NCI-H1417 (cell line): ENCODE measurements at regions not wholly inside any gene's neighbourhood (a gene's known extent, or its start where the extent isn't known, plus 50 kb on each side); places are given as distances from the start of the nearest gene placed in this dataset.
A peak's percentile ranks its signal among the peaks of the same experiment; 100 is the strongest.
"Not testable (repeated sequence)": the region's sequence is repeated elsewhere in the genome, so short reads cannot be mapped to it uniquely, and the experiment has no call there.

ENCODE experiments used
- DNase-seq, 3 experiments: peaks; one replicate each; lab custom pipeline; 2025; lab: John Stamatoyannopoulos, UW

- no peak for DNase-seq
Measured at GRCh38 chr6:96743496-96743895, 93.8 kb downstream of the GPR63 start.

- DNase-seq, result peak in 1 of 3 experiments; percentile 47
Measured at GRCh38 chr6:96742702-96743101, 94.6 kb downstream of the GPR63 start.

- no peak for DNase-seq
Measured at GRCh38 chr6:96735332-96735731, 101.9 kb downstream of the GPR63 start.

GRCh38 chr6:96727144-96727543 is 110.1 kb downstream of the GPR63 start:
- no peak for DNase-seq

GRCh38 chr6:96725296-96725695 is 112.0 kb downstream of the GPR63 start:
- no peak for DNase-seq

DNA sequence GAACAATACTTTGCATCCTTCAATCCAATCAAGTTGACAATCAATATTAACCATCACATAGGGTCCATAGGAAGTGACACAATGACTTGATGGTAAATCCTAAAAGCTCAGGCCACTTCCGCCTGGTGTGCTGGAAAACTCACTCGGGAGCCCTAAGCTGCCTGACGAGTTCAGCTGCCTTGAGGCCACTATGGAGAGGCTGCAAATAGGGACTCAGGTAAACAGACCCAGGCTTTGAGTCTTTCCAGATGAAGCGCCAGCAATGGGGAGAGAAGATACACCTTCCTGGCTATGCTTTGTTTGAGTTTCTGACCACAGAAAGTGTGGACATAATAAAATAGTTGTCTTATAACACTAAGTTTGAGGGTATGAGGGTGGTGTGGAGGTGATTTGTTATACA is 112.6 kb downstream of the GPR63 start:
- DNase-seq, result no peak

- DNase-seq, result no peak
Measured at GRCh38 chr6:96723362-96723761, 113.9 kb downstream of the GPR63 start.

DNA sequence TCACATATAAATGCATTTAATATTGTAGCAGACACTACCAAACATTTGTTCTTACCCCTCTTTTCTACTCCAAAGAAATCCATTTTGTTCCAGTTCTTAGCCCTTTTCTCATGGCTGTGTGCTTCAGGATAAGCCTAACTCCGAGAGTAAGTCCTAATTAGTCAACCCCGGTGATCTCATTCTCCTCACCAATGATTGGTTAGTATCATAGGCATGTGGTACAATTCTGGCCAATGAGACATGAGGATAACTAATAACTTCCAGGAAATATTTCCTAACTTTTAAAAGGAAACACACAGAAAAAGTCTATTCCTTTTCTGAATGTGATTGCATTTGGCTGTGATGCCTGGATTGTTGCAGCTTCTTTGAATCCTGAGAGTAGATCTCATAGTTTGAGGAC is 116.0 kb downstream of the GPR63 start:
- no peak for DNase-seq

GRCh38 chr6:96716221-96716620 is 121.1 kb downstream of the GPR63 start:
- DNase-seq, result no peak

DNA sequence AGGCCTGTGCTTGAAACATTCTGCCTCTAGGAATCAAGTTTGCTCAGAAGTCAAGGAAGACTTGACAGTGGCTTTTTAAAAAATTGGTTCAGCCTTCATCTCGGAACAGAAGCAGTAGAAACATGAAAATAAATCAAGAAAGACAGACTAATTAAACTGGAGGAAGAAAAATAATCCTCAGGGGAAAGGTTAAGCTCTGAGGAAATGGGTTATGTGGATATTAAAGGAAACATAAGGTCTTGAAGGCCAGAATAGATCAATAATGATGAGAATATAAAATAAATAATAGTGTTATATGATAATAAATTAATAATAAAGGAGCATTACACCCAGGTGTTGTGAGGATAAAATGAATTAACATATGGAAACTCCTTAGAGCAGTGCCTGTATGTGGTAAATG is 121.7 kb downstream of the GPR63 start:
- DNase-seq, result no peak

GRCh38 chr6:96704713-96705112 is 132.6 kb downstream of the GPR63 start:
- peak in 1 of 3 experiments; percentile 23 for DNase-seq

DNA sequence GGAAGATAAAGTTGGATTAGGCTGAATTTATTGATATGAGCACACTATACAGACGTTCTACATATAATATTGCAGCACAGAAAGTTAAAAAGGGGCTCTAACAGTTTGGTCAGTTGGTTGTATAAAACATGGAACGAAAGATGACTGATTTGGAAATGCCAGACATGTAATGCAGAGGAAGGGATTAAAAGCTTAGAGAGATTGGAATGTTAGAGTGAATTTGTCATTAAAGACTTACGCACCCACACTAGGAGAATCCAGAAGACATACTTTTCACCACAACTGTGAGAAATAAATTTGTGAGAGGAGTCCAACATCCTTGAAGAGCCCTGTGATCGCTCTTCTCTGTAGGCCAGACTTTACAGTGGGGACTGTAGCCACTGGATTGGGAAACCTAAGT is 134.7 kb downstream of the GPR63 start:
- no peak for DNase-seq

DNA sequence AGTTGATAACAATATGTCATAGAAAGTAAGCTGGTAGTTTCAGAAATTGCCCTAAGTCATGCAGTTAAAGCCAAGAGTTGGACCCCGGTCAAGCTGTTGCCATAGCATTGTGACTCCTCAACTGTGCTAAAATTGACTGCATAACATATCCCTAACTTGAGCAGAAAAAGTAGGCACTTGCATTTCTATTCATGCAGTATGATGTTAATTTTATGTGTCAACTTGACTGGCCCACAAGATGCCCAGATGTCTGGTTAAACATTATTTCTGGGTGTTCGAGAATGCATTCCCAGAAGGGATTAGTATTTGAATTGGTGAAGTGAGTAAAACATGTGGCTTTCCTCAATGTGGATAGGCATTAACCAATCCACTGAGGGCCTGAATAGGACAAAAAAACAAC is 136.4 kb downstream of the GPR63 start:
- DNase-seq, result no peak

GRCh38 chr6:96694429-96694828 is 131.5 kb downstream of the FHL5 start:
- not testable (repeated sequence) for DNase-seq

DNA sequence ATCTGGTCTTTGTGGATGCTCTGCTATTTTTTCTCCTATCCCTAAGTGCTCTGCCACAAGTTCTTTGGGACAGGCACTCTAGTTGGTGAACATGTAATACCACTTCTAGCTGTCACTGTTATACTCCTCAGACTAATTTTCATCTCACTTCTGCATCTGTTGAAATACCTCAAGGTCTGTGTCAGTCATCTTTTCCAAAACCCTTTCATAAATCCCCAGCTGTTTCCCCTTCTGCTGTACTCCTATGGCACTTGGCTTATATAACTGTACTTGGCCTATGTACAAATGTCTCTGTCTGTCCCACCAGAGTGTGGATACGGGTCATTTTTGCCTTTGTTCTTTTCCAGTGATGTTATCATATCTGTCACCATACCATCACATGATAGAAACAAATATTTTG is 124.2 kb downstream of the FHL5 start:
- DNase-seq, result no peak

DNA sequence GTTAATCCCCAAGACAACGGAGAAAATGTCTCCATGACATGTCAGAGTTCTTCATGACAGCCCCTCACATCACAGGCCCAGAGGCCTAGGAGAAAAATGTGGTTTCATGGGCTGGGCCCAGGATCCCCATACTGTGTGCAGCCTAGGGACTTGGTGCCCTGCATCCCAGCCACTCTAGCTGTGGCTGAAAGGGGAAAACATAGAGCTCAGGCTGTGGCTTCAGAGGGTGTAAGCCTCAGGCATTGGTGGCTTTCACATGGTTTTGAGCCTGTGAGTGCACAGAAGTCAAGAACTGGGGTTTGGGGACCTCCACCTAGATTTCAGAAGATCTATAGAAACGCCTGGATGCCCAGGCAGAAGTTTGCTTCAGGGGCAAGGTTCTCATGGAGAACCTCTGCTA is 122.8 kb downstream of the FHL5 start:
- no peak for DNase-seq

- DNase-seq, result no peak
Measured at GRCh38 chr6:96683819-96684528, 121.0 kb downstream of the FHL5 start.

DNA sequence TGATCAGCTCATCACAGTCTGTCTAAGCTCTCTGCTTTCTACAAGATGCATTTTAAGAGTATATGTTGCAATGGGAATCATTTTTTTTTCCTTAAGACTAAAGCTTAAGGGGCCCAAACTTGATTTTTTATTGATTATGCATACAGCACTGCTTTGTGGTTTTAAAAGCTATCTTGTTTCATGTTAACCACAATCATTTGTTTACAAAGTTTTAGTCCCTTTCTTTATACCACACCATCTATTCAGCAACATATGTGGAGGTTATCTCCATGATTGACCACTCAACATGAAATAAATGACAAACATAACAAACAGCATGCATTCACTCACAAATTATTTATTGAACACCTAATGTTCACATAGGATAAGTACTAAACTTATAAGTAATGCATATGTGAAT is 119.1 kb downstream of the FHL5 start:
- DNase-seq, result no peak

GRCh38 chr6:96675597-96675996 is 112.7 kb downstream of the FHL5 start:
- DNase-seq, result peak in 2 of 3 experiments; percentile 31 to 70
